ENCODE measurements at regions not wholly inside any gene's neighbourhood (a gene's known extent, or its start where the extent isn't known, plus 50 kb on each side); places are given as distances from the start of the nearest gene placed in this dataset.

GRCh38 chr12:73517859-73518258 lies 1019.8 kb upstream of the ATXN7L3B start:
- TF ChIP-seq CTCF (conservative IDR thresholded peaks at IDR 0.05) = no peak
- no peak for TF ChIP-seq EZH2 (IDR thresholded peaks at IDR 0.05; ENCODE audit: low read depth)
